ENCODE measurements at regions not wholly inside any gene's neighbourhood (a gene's known extent, or its start where the extent isn't known, plus 50 kb on each side); places are given as distances from the start of the nearest gene placed in this dataset.

DNA sequence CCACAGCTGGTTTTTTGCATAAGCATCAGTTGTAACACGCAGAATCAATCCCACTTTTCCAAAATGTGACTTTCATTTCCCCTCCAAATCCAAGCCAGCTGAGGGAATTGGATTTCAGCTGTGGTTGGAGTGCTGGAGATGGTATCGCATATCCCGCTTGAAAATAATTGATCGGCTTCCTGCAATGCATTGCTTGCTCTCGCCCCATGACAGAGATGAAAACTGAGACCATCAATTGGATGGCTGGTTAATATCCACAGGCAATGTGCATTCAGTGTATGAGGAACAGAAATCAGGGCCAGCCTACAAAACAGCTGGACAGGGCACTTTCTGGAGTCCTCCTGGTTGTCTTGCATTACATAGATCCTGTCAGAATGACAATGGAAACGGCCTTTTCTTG, 135.3 kb downstream of the MAIP1 start:
- H3K9me2 ChIP-seq (ENCODE audit: insufficient read depth, low read length) = no peaks in the 10 kb centered on the region
- no peaks in the 10 kb centered on the region for H4K20me1 ChIP-seq (ENCODE audit: insufficient read depth)
- no peak overlapping the region for H3K9ac ChIP-seq (ENCODE audit: low read length)
- no peaks in the 10 kb centered on the region for H3K36me3 ChIP-seq (ENCODE audit: insufficient read depth, low read length)
- no peak overlapping the region for H3K27ac ChIP-seq (ENCODE audit: low read length)
- H3K27me3 ChIP-seq (ENCODE audit: insufficient read depth, low read depth, low read length) = no peaks in the 10 kb centered on the region
- H3F3A ChIP-seq (ENCODE audit: insufficient read depth, low read length, poor library complexity, severe bottlenecking) = no peaks in the 10 kb centered on the region
- H3K79me2 ChIP-seq (replicated peaks; ENCODE audit: insufficient read depth, low read length) = no peaks in the 10 kb centered on the region
- H3K4me2 ChIP-seq (ENCODE audit: low read length) = no peak overlapping the region
- no peak overlapping the region for H2AFZ ChIP-seq (ENCODE audit: low read depth, low read length)
- no peaks in the 10 kb centered on the region for H3K9me3 ChIP-seq (ENCODE audit: low read length)
- TF ChIP-seq EZH2 (IDR thresholded peaks at IDR 0.05; ENCODE audit: borderline replicate concordance, insufficient read depth, low read length, poor library complexity, severe bottlenecking) (no peak), EP300 (conservative IDR thresholded peaks at IDR 0.05; ENCODE audit: poor library complexity, severe bottlenecking) (no peak), RAD21 (conservative IDR thresholded peaks at IDR 0.05) (no peak), SMC3 (conservative IDR thresholded peaks at IDR 0.05; ENCODE audit: poor library complexity) (no peak), TAF1 (IDR thresholded peaks at IDR 0.05; ENCODE audit: low read depth) (no peak), POLR2AphosphoS5 (IDR thresholded peaks at IDR 0.05) (no peak), MXI1 (conservative IDR thresholded peaks at IDR 0.05; ENCODE audit: poor library complexity, severe bottlenecking) (no peak)
- TF ChIP-seq, protein P1, sequence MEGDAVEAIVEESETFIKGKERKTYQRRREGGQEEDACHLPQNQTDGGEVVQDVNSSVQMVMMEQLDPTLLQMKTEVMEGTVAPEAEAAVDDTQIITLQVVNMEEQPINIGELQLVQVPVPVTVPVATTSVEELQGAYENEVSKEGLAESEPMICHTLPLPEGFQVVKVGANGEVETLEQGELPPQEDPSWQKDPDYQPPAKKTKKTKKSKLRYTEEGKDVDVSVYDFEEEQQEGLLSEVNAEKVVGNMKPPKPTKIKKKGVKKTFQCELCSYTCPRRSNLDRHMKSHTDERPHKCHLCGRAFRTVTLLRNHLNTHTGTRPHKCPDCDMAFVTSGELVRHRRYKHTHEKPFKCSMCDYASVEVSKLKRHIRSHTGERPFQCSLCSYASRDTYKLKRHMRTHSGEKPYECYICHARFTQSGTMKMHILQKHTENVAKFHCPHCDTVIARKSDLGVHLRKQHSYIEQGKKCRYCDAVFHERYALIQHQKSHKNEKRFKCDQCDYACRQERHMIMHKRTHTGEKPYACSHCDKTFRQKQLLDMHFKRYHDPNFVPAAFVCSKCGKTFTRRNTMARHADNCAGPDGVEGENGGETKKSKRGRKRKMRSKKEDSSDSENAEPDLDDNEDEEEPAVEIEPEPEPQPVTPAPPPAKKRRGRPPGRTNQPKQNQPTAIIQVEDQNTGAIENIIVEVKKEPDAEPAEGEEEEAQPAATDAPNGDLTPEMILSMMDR (IDR thresholded peaks at IDR 0.05; ENCODE audit: poor library complexity, severe bottlenecking) = no peak
- TF ChIP-seq, protein P2, sequence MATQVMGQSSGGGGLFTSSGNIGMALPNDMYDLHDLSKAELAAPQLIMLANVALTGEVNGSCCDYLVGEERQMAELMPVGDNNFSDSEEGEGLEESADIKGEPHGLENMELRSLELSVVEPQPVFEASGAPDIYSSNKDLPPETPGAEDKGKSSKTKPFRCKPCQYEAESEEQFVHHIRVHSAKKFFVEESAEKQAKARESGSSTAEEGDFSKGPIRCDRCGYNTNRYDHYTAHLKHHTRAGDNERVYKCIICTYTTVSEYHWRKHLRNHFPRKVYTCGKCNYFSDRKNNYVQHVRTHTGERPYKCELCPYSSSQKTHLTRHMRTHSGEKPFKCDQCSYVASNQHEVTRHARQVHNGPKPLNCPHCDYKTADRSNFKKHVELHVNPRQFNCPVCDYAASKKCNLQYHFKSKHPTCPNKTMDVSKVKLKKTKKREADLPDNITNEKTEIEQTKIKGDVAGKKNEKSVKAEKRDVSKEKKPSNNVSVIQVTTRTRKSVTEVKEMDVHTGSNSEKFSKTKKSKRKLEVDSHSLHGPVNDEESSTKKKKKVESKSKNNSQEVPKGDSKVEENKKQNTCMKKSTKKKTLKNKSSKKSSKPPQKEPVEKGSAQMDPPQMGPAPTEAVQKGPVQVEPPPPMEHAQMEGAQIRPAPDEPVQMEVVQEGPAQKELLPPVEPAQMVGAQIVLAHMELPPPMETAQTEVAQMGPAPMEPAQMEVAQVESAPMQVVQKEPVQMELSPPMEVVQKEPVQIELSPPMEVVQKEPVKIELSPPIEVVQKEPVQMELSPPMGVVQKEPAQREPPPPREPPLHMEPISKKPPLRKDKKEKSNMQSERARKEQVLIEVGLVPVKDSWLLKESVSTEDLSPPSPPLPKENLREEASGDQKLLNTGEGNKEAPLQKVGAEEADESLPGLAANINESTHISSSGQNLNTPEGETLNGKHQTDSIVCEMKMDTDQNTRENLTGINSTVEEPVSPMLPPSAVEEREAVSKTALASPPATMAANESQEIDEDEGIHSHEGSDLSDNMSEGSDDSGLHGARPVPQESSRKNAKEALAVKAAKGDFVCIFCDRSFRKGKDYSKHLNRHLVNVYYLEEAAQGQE (IDR thresholded peaks at IDR 0.05; ENCODE audit: borderline replicate concordance) = no peak
- H3K4me3 ChIP-seq (ENCODE audit: low read length) = no peak overlapping the region

DNA sequence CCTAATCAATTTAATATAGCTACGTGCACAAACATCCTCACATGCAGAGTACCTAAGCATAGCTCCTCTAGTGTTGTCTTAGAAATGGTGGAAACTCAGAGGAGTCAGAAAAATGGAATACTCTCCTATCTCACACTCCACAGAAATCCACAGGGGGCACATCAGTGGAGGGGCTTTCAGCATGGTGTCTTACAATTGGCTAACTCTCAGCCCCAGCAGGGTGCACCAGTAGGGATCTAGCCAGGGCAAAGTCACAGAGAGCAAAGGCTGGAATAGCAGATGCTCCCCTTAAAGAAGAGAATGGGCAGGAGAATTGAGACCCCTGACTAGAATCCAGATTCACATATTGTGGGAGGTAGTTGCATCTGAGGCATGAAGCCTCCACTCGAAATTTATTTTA, 135.7 kb downstream of the MAIP1 start:
- no peaks in the 10 kb centered on the region for H3K79me2 ChIP-seq (replicated peaks; ENCODE audit: insufficient read depth, low read length)
- H3K27ac ChIP-seq (ENCODE audit: low read length) = no peak overlapping the region
- no peaks in the 10 kb centered on the region for H4K20me1 ChIP-seq (ENCODE audit: insufficient read depth)
- H2AFZ ChIP-seq (ENCODE audit: low read depth, low read length) = no peak overlapping the region
- no peak overlapping the region for H3K9ac ChIP-seq (ENCODE audit: low read length)
- no peak overlapping the region for H3K4me2 ChIP-seq (ENCODE audit: low read length)
- H3K36me3 ChIP-seq (ENCODE audit: insufficient read depth, low read length) = no peaks in the 10 kb centered on the region
- H3K27me3 ChIP-seq (ENCODE audit: insufficient read depth, low read depth, low read length) = no peaks in the 10 kb centered on the region
- no peaks in the 10 kb centered on the region for H3K9me3 ChIP-seq (ENCODE audit: low read length)
- H3K4me3 ChIP-seq (ENCODE audit: low read length) = no peak overlapping the region
- no peaks in the 10 kb centered on the region for H3F3A ChIP-seq (ENCODE audit: insufficient read depth, low read length, poor library complexity, severe bottlenecking)
- no peaks in the 10 kb centered on the region for H3K9me2 ChIP-seq (ENCODE audit: insufficient read depth, low read length)
- no peak for TF ChIP-seq SMC3 (conservative IDR thresholded peaks at IDR 0.05; ENCODE audit: poor library complexity)
- TF ChIP-seq TAF1 (IDR thresholded peaks at IDR 0.05; ENCODE audit: low read depth) = no peak
- TF ChIP-seq, protein P1 (IDR thresholded peaks at IDR 0.05; ENCODE audit: poor library complexity, severe bottlenecking) = no peak
- TF ChIP-seq POLR2AphosphoS5 (IDR thresholded peaks at IDR 0.05) = no peak
- TF ChIP-seq RAD21 (conservative IDR thresholded peaks at IDR 0.05) = no peak
- no peak for TF ChIP-seq EZH2 (IDR thresholded peaks at IDR 0.05; ENCODE audit: borderline replicate concordance, insufficient read depth, low read length, poor library complexity, severe bottlenecking)
- TF ChIP-seq, protein P2 (IDR thresholded peaks at IDR 0.05; ENCODE audit: borderline replicate concordance) = no peak
- no peak for TF ChIP-seq EP300 (conservative IDR thresholded peaks at IDR 0.05; ENCODE audit: poor library complexity, severe bottlenecking)
- TF ChIP-seq MXI1 (conservative IDR thresholded peaks at IDR 0.05; ENCODE audit: poor library complexity, severe bottlenecking) = no peak

Measured in neural cell (in vitro differentiated cells).